PFSK-1 (cell line): ENCODE measurements at regions not wholly inside any gene's neighbourhood (a gene's known extent, or its start where the extent isn't known, plus 50 kb on each side); places are given as distances from the start of the nearest gene placed in this dataset.
A peak's percentile ranks its signal among the peaks of the same experiment; 100 is the strongest.

ENCODE experiments used
- POLR2AphosphoS5 ChIP-seq: IDR thresholded peaks from 2 replicates; pipeline ENCODE4 v1.6.1; 2012; ENCODE audit warnings: low read depth, mild to moderate bottlenecking, control low read depth, low read length, moderate library complexity
- SIN3A ChIP-seq: IDR thresholded peaks from 2 replicates; pipeline ENCODE4 v1.6.1; 2012; ENCODE audit warnings: mild to moderate bottlenecking, low read length, moderate library complexity, borderline replicate concordance; ENCODE audit not compliant: insufficient read depth
- TF ChIP-seq, protein P1 (sequence below), 2 experiments: IDR thresholded peaks; 2 replicates each; pipeline versions ENCODE4 v1.6.1 to v1.8.0; 2011 to 2012; ENCODE audit warnings: low read depth in 2 of 2, low read length in 2 of 2, control low read depth in 1 of 2, inconsistent platforms in 1 of 2, mild to moderate bottlenecking in 1 of 2, moderate library complexity in 1 of 2; ENCODE audit not compliant: insufficient read depth in 1 of 2

DNA sequence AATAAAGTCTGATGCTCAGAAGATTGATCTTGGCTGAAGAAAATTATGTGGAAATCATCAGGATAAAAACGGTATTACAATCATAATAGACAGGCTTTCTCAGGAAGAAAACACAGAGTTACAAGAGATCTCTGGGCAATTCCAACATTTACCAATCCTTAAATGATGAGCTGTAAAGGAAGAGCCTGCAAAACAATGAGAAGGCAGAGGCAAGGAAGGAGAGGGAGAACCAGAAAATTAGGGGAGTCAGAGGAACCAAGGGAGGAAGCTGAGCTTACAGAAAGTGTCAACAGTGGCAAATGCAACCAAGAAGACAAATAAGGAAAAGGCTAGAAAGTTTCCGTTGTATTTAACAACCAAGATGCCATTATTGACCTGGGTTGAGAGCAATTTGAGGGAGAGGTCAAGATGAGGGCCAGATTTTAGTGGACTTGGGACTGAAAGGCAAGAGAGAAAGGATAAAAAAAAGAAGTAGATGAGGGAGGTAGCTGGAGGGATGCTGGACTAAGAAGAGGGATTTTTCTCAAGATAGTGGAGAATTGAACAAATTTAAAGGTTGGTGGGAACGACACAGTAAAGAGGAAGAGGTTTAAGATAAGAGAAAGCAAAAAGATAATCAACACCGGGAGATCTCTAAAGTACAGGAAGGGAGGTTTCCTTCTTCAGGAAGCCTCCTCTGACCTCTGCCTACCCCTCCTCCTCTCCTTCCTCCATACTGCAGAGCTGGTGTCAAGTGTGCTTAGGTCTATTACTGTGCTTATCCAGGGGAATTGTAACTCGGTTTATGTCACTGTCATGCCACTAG lies 116.9 kb downstream of the DUSP6 start:
- no peak for TF ChIP-seq POLR2AphosphoS5
- TF ChIP-seq SIN3A: no peak
- TF ChIP-seq, protein P1, sequence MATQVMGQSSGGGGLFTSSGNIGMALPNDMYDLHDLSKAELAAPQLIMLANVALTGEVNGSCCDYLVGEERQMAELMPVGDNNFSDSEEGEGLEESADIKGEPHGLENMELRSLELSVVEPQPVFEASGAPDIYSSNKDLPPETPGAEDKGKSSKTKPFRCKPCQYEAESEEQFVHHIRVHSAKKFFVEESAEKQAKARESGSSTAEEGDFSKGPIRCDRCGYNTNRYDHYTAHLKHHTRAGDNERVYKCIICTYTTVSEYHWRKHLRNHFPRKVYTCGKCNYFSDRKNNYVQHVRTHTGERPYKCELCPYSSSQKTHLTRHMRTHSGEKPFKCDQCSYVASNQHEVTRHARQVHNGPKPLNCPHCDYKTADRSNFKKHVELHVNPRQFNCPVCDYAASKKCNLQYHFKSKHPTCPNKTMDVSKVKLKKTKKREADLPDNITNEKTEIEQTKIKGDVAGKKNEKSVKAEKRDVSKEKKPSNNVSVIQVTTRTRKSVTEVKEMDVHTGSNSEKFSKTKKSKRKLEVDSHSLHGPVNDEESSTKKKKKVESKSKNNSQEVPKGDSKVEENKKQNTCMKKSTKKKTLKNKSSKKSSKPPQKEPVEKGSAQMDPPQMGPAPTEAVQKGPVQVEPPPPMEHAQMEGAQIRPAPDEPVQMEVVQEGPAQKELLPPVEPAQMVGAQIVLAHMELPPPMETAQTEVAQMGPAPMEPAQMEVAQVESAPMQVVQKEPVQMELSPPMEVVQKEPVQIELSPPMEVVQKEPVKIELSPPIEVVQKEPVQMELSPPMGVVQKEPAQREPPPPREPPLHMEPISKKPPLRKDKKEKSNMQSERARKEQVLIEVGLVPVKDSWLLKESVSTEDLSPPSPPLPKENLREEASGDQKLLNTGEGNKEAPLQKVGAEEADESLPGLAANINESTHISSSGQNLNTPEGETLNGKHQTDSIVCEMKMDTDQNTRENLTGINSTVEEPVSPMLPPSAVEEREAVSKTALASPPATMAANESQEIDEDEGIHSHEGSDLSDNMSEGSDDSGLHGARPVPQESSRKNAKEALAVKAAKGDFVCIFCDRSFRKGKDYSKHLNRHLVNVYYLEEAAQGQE (IDR thresholded peaks at IDR 0.05; ENCODE audit: insufficient read depth in 1 of 2, low read depth in 2 of 2, low read length in 2 of 2): 0 out of 4 replicates have a peak, but pooled peaks of 1 of the 2 experiments have one; percentile 23
